ENCODE measurements at regions not wholly inside any gene's neighbourhood (a gene's known extent, or its start where the extent isn't known, plus 50 kb on each side); places are given as distances from the start of the nearest gene placed in this dataset.

DNA sequence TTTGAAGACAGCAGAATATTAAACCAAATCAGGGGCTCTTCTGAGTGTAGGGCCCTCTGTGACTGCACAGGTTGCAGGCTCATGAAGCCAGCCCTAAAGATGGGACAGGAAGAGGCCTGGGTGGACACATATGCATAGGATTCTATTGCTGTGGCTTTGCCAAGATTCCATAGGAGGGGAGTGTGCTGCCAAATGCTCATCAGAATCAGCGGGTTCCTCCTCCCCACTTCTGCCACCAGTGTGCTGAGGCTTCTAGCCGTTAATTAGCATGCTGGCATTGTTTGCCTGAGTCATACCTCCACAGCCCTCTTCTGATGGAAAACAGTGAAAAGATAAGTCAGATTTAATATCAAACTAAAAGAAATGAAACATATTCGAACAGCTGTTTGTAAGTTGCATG, 103.9 kb upstream of the TMEFF2 start (continued):
- TF ChIP-seq, protein P1, sequence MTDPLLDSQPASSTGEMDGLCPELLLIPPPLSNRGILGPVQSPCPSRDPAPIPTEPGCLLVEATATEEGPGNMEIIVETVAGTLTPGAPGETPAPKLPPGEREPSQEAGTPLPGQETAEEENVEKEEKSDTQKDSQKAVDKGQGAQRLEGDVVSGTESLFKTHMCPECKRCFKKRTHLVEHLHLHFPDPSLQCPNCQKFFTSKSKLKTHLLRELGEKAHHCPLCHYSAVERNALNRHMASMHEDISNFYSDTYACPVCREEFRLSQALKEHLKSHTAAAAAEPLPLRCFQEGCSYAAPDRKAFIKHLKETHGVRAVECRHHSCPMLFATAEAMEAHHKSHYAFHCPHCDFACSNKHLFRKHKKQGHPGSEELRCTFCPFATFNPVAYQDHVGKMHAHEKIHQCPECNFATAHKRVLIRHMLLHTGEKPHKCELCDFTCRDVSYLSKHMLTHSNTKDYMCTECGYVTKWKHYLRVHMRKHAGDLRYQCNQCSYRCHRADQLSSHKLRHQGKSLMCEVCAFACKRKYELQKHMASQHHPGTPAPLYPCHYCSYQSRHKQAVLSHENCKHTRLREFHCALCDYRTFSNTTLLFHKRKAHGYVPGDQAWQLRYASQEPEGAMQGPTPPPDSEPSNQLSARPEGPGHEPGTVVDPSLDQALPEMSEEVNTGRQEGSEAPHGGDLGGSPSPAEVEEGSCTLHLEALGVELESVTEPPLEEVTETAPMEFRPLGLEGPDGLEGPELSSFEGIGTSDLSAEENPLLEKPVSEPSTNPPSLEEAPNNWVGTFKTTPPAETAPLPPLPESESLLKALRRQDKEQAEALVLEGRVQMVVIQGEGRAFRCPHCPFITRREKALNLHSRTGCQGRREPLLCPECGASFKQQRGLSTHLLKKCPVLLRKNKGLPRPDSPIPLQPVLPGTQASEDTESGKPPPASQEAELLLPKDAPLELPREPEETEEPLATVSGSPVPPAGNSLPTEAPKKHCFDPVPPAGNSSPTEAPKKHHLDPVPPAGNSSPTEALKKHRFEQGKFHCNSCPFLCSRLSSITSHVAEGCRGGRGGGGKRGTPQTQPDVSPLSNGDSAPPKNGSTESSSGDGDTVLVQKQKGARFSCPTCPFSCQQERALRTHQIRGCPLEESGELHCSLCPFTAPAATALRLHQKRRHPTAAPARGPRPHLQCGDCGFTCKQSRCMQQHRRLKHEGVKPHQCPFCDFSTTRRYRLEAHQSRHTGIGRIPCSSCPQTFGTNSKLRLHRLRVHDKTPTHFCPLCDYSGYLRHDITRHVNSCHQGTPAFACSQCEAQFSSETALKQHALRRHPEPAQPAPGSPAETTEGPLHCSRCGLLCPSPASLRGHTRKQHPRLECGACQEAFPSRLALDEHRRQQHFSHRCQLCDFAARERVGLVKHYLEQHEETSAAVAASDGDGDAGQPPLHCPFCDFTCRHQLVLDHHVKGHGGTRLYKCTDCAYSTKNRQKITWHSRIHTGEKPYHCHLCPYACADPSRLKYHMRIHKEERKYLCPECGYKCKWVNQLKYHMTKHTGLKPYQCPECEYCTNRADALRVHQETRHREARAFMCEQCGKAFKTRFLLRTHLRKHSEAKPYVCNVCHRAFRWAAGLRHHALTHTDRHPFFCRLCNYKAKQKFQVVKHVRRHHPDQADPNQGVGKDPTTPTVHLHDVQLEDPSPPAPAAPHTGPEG (CRISPR knock-in tag; IDR thresholded peaks at IDR 0.05), result no peak

DNA sequence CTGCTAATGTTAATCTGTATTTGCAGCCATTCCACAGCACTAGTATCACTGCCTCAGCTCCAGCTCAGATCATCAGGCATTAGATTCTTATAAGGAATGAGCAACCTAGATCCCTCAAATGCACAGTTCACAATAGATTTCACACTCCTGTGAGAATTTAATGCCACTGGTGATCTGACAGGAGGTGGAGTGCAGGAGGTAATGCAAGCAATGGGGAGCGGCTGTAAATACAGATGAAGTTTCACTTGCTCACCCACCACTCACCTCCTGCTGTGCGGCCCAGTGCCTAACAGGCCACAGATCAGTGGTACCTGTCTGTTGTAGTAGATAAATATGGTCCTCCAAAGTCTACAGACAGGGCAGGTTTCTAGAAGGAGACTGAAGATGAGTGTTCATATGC, 97.7 kb upstream of the TMEFF2 start:
- Histone ChIP-seq H2AFZ (ENCODE audit: low read length) (no peak overlapping the region), H3K36me3 (replicated peaks in 1 of 2; ENCODE audit: control insufficient read depth in 1 of 2, insufficient read depth in 2 of 2, low read length in 2 of 2) (no peaks in the 10 kb centered on the region), H3K4me1 (ENCODE audit: insufficient read depth, low read length) (no peaks in the 10 kb centered on the region), H3K27ac (ENCODE audit: extremely low read length, insufficient read depth, low read length) (no peak overlapping the region), H3K4me2 (ENCODE audit: low read depth, low read length) (no peak overlapping the region), H3K9me3 (ENCODE audit: low read length) (no peaks in the 10 kb centered on the region), H3K79me2 (ENCODE audit: insufficient read depth, low read length) (no peaks in the 10 kb centered on the region), H3K9ac (ENCODE audit: insufficient read depth, low read depth, low read length) (no peak overlapping the region), H4K20me1 (ENCODE audit: insufficient read depth, low read length) (no peaks in the 10 kb centered on the region), H3K4me3 (replicated peaks in 1 of 3; ENCODE audit: insufficient read depth in 1 of 3, low read depth in 2 of 3, low read length in 3 of 3) (no peak overlapping the region), H3K27me3 (ENCODE audit: control insufficient read depth in 1 of 2, insufficient read depth in 2 of 2, low read length in 2 of 2) (no peaks in the 10 kb centered on the region)
- intact Hi-C loops (cut with micrococcal nuclease; ENCODE audit: unreplicated experiment), result no loop called here
- CTCF ChIA-PET (ENCODE audit: low intra/inter-chr PET ratio, low total read pairs), result no interaction called here
- BruUV-seq (replicated peaks), result no TSS peak
- POLR2A ChIA-PET, result no interaction called here
- no peak for ATAC-seq
- WGBS (ENCODE audit: low lambda C conversion rate), result 0% methylated on average over 2 of the region's 2 CpGs
- no peak for DNase-seq (ENCODE audit: low spot score)
- in situ Hi-C loops (cut with HindIII; ENCODE audit: extremely low pct_ligation_motif_present, low pct_unique_long_range_greater_than_20kb), result no loop called here
- no peak for TF ChIP-seq AGO2 (optimal IDR thresholded peaks at IDR 0.05; ENCODE audit: low read depth, low read length)
- TF ChIP-seq, protein P2, sequence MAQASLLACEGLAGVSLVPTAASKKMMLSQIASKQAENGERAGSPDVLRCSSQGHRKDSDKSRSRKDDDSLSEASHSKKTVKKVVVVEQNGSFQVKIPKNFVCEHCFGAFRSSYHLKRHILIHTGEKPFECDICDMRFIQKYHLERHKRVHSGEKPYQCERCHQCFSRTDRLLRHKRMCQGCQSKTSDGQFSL (CRISPR knock-in tag; IDR thresholded peaks at IDR 0.05), result no peak
- no peak for TF ChIP-seq KLF12 (CRISPR knock-in tag; IDR thresholded peaks at IDR 0.05; ENCODE audit: borderline replicate concordance)
- TF ChIP-seq ZNF878 (CRISPR knock-in tag; IDR thresholded peaks at IDR 0.05), result no peak
- no peak for TF ChIP-seq NFYC (CRISPR knock-in tag; IDR thresholded peaks at IDR 0.05)
- no peak for TF ChIP-seq ZNF670 (CRISPR knock-in tag; IDR thresholded peaks at IDR 0.05; ENCODE audit: borderline replicate concordance)
- TF ChIP-seq KDM5B (CRISPR knock-in tag; IDR thresholded peaks at IDR 0.05; ENCODE audit: borderline replicate concordance), result no peak
- TF ChIP-seq, protein P3, sequence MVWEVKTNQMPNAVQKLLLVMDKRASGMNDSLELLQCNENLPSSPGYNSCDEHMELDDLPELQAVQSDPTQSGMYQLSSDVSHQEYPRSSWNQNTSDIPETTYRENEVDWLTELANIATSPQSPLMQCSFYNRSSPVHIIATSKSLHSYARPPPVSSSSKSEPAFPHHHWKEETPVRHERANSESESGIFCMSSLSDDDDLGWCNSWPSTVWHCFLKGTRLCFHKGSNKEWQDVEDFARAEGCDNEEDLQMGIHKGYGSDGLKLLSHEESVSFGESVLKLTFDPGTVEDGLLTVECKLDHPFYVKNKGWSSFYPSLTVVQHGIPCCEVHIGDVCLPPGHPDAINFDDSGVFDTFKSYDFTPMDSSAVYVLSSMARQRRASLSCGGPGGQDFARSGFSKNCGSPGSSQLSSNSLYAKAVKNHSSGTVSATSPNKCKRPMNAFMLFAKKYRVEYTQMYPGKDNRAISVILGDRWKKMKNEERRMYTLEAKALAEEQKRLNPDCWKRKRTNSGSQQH (CRISPR knock-in tag; IDR thresholded peaks at IDR 0.05; ENCODE audit: low read depth), result no peak
- TF ChIP-seq ZMYM2 (CRISPR knock-in tag; IDR thresholded peaks at IDR 0.05), result no peak
- TF ChIP-seq SRSF4 (IDR thresholded peaks at IDR 0.05; ENCODE audit: low read depth, low read length, poor library complexity, severe bottlenecking), result no peak
- TF ChIP-seq KDM2A (CRISPR knock-in tag; IDR thresholded peaks at IDR 0.05; ENCODE audit: borderline replicate concordance, low read depth), result no peak
- no peak for TF ChIP-seq ZBTB1 (CRISPR knock-in tag; IDR thresholded peaks at IDR 0.05; ENCODE audit: borderline replicate concordance)
- no peak for TF ChIP-seq GLI4 (CRISPR knock-in tag; IDR thresholded peaks at IDR 0.05; ENCODE audit: borderline replicate concordance)
- FAIRE-seq, result no peak
